H9 (cell line): ENCODE measurements at regions not wholly inside any gene's neighbourhood (a gene's known extent, or its start where the extent isn't known, plus 50 kb on each side); places are given as distances from the start of the nearest gene placed in this dataset.

ENCODE experiments used
- DNase-seq: peaks from one replicate; pipeline ENCODE4 v3.0.0-alpha.2; 2017
- H2AFZ ChIP-seq: one replicate; pipeline ENCODE4 v1.6.1; 2013; ENCODE audit warnings: mild to moderate bottlenecking, low read length, control low read depth, moderate library complexity
- H2AK5ac ChIP-seq: 2 replicates; pipeline ENCODE4 v1.6.1; 2013; ENCODE audit warnings: low read length, control low read depth, mixed read lengths; ENCODE audit not compliant: insufficient read length
- H2BK120ac ChIP-seq: one replicate; pipeline ENCODE4 v1.6.1; 2013; ENCODE audit warnings: low read depth, mild to moderate bottlenecking, low read length, control low read depth, inconsistent platforms; ENCODE audit not compliant: poor library complexity, severe bottlenecking
- H2BK12ac ChIP-seq: 2 replicates; pipeline ENCODE4 v1.6.1; 2013; ENCODE audit warnings: low read length, control low read depth, mixed read lengths, low read depth; ENCODE audit not compliant: insufficient read length
- H2BK15ac ChIP-seq: 2 replicates; pipeline ENCODE4 v1.6.1; 2013; ENCODE audit warnings: low read depth, low read length, control low read depth
- H2BK20ac ChIP-seq: one replicate; pipeline ENCODE4 v1.6.1; 2013; ENCODE audit warnings: low read depth, mild to moderate bottlenecking, low read length, control low read depth, inconsistent platforms; ENCODE audit not compliant: poor library complexity, severe bottlenecking
- H2BK5ac ChIP-seq: 2 replicates; pipeline ENCODE4 v1.6.1; 2013; ENCODE audit warnings: low read length, control low read depth, mixed read lengths; ENCODE audit not compliant: insufficient read length
- H3K14ac ChIP-seq: 2 replicates; pipeline ENCODE4 v1.6.1; 2013; ENCODE audit warnings: low read length, control low read depth; ENCODE audit not compliant: insufficient read depth
- H3K18ac ChIP-seq: 2 replicates; pipeline ENCODE4 v1.6.1; 2013; ENCODE audit warnings: low read depth, mild to moderate bottlenecking, mixed read lengths, low read length, control low read depth; ENCODE audit not compliant: insufficient read length
- H3K23ac ChIP-seq: 2 replicates; pipeline ENCODE4 v1.6.1; 2013; ENCODE audit warnings: low read length, control low read depth, mixed read lengths, low read depth; ENCODE audit not compliant: insufficient read length
- H3K23me2 ChIP-seq: 2 replicates; pipeline ENCODE4 v1.6.1; 2013; ENCODE audit warnings: low read depth, mild to moderate bottlenecking, mixed read lengths, low read length, control low read depth; ENCODE audit not compliant: insufficient read length, poor library complexity, severe bottlenecking
- H3K27ac ChIP-seq: 2 replicates; pipeline ENCODE4 v1.5.1; 2013; ENCODE audit warnings: low read length, control low read depth, mixed read lengths, low read depth; ENCODE audit not compliant: insufficient read length
- H3K27me3 ChIP-seq: 2 replicates; pipeline ENCODE4 v1.6.1; 2013; ENCODE audit warnings: low read length, control low read depth, inconsistent platforms; ENCODE audit not compliant: insufficient read depth
- H3K4ac ChIP-seq: 2 replicates; pipeline ENCODE4 v1.6.1; 2013; ENCODE audit warnings: low read depth, mild to moderate bottlenecking, control low read depth, inconsistent platforms, low read length, moderate library complexity
- H3K4me1 ChIP-seq: 2 replicates; pipeline ENCODE4 v1.6.1; 2013; ENCODE audit warnings: low read length, control low read depth, inconsistent platforms; ENCODE audit not compliant: insufficient read depth
- H3K4me2 ChIP-seq: 2 replicates; pipeline ENCODE4 v1.6.1; 2013; ENCODE audit warnings: low read length, control low read depth, mixed read lengths; ENCODE audit not compliant: insufficient read length, insufficient read depth
- H3K56ac ChIP-seq: 2 replicates; pipeline ENCODE4 v1.6.1; 2013; ENCODE audit warnings: low read depth, mild to moderate bottlenecking, mixed read lengths, low read length, control low read depth; ENCODE audit not compliant: insufficient read length
- H3K79me1 ChIP-seq: 2 replicates; pipeline ENCODE4 v1.6.1; 2013; ENCODE audit warnings: low read depth, mild to moderate bottlenecking, moderate library complexity, low read length, control low read depth, inconsistent platforms; ENCODE audit not compliant: insufficient read depth, poor library complexity, severe bottlenecking
- H3K79me2 ChIP-seq: 2 replicates; pipeline ENCODE4 v1.6.1; 2013; ENCODE audit warnings: low read length, control low read depth, inconsistent platforms; ENCODE audit not compliant: insufficient read depth
- H3K9ac ChIP-seq: 2 replicates; pipeline ENCODE4 v1.6.1; 2013; ENCODE audit warnings: low read length, control low read depth, mixed read lengths; ENCODE audit not compliant: insufficient read length; ENCODE audit errors: extremely low read depth
- H3K9me3 ChIP-seq: one replicate; pipeline ENCODE4 v1.6.1; 2013; ENCODE audit warnings: low read depth, low read length, inconsistent platforms; ENCODE audit not compliant: control insufficient read depth
- H3T11ph ChIP-seq: one replicate; pipeline ENCODE4 v1.6.1; 2013; ENCODE audit warnings: mild to moderate bottlenecking, low read length, control low read depth, inconsistent platforms
- H4K20me1 ChIP-seq: one replicate; pipeline ENCODE4 v1.6.1; 2013; ENCODE audit not compliant: control insufficient read depth, insufficient read length, insufficient read depth
- H4K5ac ChIP-seq: 2 replicates; pipeline ENCODE4 v1.6.1; 2013; ENCODE audit warnings: low read depth, mild to moderate bottlenecking, mixed read lengths, low read length, control low read depth; ENCODE audit not compliant: insufficient read length
- H4K8ac ChIP-seq: replicated peaks from 2 replicates; pipeline ENCODE4 v1.6.1; 2013; ENCODE audit warnings: low read length, control low read depth, mixed read lengths, low read depth; ENCODE audit not compliant: insufficient read length
- H4K91ac ChIP-seq: 2 replicates; pipeline ENCODE4 v1.6.1; 2013; ENCODE audit warnings: low read depth, mild to moderate bottlenecking, moderate library complexity, mixed read lengths, low read length, control low read depth; ENCODE audit not compliant: insufficient read length
- H3K27ac Mint-ChIP-seq, 3 experiments: 2 replicates in 2 of 3; 3 replicates in 1 of 3; pipeline ENCODE4 v1.8.0; 2020 to 2021; ENCODE audit warnings: mixed read lengths in 3 of 3, mild to moderate bottlenecking in 1 of 3, moderate library complexity in 1 of 3
- H3K27me3 Mint-ChIP-seq: 2 replicates; pipeline ENCODE4 v1.8.0; 2021; ENCODE audit warnings: low read depth, mild to moderate bottlenecking, moderate library complexity, mixed read lengths
- H3K36me3 Mint-ChIP-seq, 3 experiments: 2 replicates in 2 of 3; 3 replicates in 1 of 3; pipeline ENCODE4 v1.8.0; 2020 to 2021; ENCODE audit warnings: low read depth in 3 of 3, mixed read lengths in 3 of 3; ENCODE audit not compliant: insufficient read depth in 1 of 3
- H3K4me1 Mint-ChIP-seq, 2 experiments: 2 replicates each; pipeline ENCODE4 v1.8.0; 2020; ENCODE audit warnings: mixed read lengths in 2 of 2
- H3K4me3 Mint-ChIP-seq, 2 experiments: 2 replicates in 1 of 2; 3 replicates in 1 of 2; pipeline ENCODE4 v1.8.0; 2020 to 2021; ENCODE audit warnings: mild to moderate bottlenecking in 2 of 2, mixed read lengths in 2 of 2, moderate library complexity in 1 of 2
- H3K9me3 Mint-ChIP-seq, 2 experiments: 2 replicates in 1 of 2; 3 replicates in 1 of 2; pipeline ENCODE4 v1.8.0; 2020; ENCODE audit warnings: mild to moderate bottlenecking in 2 of 2, mixed read lengths in 2 of 2, moderate library complexity in 1 of 2
- WGBS: extraction: QIAGEN DNeasy Blood & Tissue Kit; methylation state at CpG from one replicate; pipeline ENCODE4 v1.1.7; 2013; ENCODE audit warnings: missing lambda C conversion rate, low lambda C conversion rate, mixed read lengths; ENCODE audit not compliant: insufficient read length; ENCODE audit errors: extremely low coverage; 5-methylcytosine and 5-hydroxymethylcytosine counted together
- TF ChIP-seq, protein P1 (sequence below): fragments of 200-600 bp; sonication (generic); conservative IDR thresholded peaks from 3 replicates; pipeline ENCODE4 v1.8.0; 2021; ENCODE audit warnings: antibody characterized with exemption, mild to moderate bottlenecking

DNA sequence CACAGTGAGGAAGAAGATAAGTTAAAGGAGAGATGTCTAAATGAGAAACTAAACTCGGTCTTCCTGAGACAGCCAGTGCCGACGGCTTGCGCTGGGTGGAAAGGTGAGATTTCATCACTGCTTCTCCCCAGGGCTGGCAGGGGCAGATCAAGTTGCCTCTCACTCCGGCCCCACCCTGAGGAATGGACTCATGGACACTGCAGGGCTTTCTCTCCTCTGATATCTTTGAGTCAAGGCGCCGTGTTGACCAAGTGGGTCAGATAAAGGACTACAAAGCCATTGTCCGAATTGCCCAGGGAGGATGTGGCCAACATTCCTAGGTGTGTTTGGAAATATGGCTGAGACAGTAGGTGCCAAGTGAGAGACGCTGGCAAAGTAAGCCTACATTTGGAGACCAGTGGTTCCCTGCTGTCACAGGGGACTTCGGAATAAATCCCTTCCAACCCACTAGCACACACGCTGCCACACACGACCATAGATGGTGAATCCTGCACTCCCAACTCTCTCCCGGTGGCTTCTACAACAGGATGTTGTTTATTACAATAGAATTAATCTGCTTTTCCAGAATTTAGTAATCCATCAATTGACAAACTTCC, 156.5 kb upstream of the TSC22D1 start:
- no peak overlapping the region for H3K18ac ChIP-seq
- H4K8ac ChIP-seq, result no peak overlapping the region
- Mint-ChIP-seq H3K27ac (no peak overlapping the region), H3K27me3 (no peaks in the 10 kb centered on the region; the same call in 1 of the 2 replicates), H3K36me3 (no peaks in the 10 kb centered on the region), H3K4me1 (peaks cover 3 to 11% of the 10 kb centered on the region in 2 experiments; a peak in 2 of 4 replicates), H3K9me3 (no peaks in the 10 kb centered on the region), H3K4me3 (no peak overlapping the region)
- no peak overlapping the region for H2BK5ac ChIP-seq
- no peaks in the 10 kb centered on the region for H3K23me2 ChIP-seq
- H3K4me2 ChIP-seq, result no peak overlapping the region
- no peak overlapping the region for H3K23ac ChIP-seq
- no peak overlapping the region for H3K27ac ChIP-seq
- H2BK12ac ChIP-seq, result no peak overlapping the region
- no peaks in the 10 kb centered on the region for H4K20me1 ChIP-seq
- H4K5ac ChIP-seq, result no peak overlapping the region
- H4K91ac ChIP-seq, result no peak overlapping the region
- H3K9ac ChIP-seq, result no peak overlapping the region
- H3K4ac ChIP-seq, result no peak overlapping the region
- TF ChIP-seq, protein P1, sequence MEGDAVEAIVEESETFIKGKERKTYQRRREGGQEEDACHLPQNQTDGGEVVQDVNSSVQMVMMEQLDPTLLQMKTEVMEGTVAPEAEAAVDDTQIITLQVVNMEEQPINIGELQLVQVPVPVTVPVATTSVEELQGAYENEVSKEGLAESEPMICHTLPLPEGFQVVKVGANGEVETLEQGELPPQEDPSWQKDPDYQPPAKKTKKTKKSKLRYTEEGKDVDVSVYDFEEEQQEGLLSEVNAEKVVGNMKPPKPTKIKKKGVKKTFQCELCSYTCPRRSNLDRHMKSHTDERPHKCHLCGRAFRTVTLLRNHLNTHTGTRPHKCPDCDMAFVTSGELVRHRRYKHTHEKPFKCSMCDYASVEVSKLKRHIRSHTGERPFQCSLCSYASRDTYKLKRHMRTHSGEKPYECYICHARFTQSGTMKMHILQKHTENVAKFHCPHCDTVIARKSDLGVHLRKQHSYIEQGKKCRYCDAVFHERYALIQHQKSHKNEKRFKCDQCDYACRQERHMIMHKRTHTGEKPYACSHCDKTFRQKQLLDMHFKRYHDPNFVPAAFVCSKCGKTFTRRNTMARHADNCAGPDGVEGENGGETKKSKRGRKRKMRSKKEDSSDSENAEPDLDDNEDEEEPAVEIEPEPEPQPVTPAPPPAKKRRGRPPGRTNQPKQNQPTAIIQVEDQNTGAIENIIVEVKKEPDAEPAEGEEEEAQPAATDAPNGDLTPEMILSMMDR, result no peak
- H2BK15ac ChIP-seq, result no peak overlapping the region
- H3K56ac ChIP-seq, result no peak overlapping the region
- no peaks in the 10 kb centered on the region for H3K9me3 ChIP-seq
- H2AK5ac ChIP-seq, result no peak overlapping the region
- no peaks in the 10 kb centered on the region for H3K79me1 ChIP-seq
- no peak overlapping the region for H2BK20ac ChIP-seq
- H2BK120ac ChIP-seq, result no peak overlapping the region
- no peak overlapping the region for H3K14ac ChIP-seq
- DNase-seq, result no peak
- H3K27me3 ChIP-seq, result no peaks in the 10 kb centered on the region
- H3T11ph ChIP-seq, result no peak overlapping the region
- no peaks in the 10 kb centered on the region for H3K79me2 ChIP-seq
- H3K4me1 ChIP-seq, result no peaks in the 10 kb centered on the region
- no CpG with 5 or more reads among the region's 13 CpGs for WGBS
- H2AFZ ChIP-seq, result no peak overlapping the region
